ENCODE measurements at regions not wholly inside any gene's neighbourhood (a gene's known extent, or its start where the extent isn't known, plus 50 kb on each side); places are given as distances from the start of the nearest gene placed in this dataset.

GRCh38 chr17:68170246-68170645, 77.6 kb upstream of the AMZ2 start:
- TF ChIP-seq POLR2AphosphoS5 (IDR thresholded peaks at IDR 0.05; ENCODE audit: low read depth, low read length) = no peak
- TF ChIP-seq TAF1 (IDR thresholded peaks at IDR 0.05; ENCODE audit: borderline replicate concordance, low read depth, low read length) = no peak

Data from GM12892 (cell line).